ENCODE measurements at regions not wholly inside any gene's neighbourhood (a gene's known extent, or its start where the extent isn't known, plus 50 kb on each side); places are given as distances from the start of the nearest gene placed in this dataset.

DNA sequence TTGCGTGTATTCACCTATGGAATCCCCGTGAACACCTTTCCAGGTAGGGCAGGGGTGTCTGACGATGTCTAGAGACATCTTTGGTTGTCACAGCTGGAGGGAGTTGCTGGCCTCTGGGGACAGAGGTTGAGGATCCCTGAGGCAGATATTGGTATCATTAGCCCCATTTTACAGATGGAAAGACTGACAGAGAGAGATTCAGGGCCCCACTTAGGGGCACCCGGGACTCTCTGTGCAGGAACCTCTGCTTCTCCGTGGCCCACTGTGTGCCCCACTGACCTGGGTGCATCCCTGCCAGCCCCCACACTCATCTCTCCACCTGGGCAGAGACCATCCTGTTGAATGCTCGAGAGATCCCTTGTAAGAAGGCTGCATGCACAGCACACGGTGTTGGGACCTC lies 111.2 kb downstream of the EDN3 start:
- no peak for DNase-seq (ENCODE audit: low read depth)
- Histone ChIP-seq H3K36me3 (ENCODE audit: control insufficient read depth, insufficient read depth, low read length) (no peaks in the 10 kb centered on the region), H3K4me3 (ENCODE audit: low read depth, low read length) (no peak overlapping the region), H3K27me3 (ENCODE audit: control insufficient read depth, insufficient read depth, low read length) (no peaks in the 10 kb centered on the region)
- no peak for TF ChIP-seq CTCF (IDR thresholded peaks at IDR 0.05; ENCODE audit: insufficient read depth, low read length, severe bottlenecking)
- FAIRE-seq = no peak

DNA sequence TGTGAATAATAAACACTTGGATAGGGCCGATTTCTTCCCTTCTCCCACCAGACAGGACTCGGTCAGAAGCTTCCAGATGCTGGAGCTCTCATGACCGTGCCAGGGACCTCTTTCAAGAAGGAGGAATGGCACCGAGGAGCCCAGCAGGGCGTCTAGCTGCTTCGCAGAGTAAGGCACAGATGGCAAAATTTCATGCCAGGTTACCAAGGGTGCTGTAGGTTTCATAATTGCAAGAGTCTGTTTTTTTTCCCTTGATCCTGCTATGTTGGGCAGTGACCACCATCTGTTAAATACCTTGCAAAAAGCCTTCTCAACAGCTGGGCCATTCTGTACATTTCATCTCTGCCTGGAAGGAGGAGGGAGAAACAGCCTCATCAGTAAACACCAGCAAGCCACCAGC lies 111.8 kb downstream of the EDN3 start:
- H3K4me3 ChIP-seq (ENCODE audit: low read depth, low read length) = no peak overlapping the region
- no peak for TF ChIP-seq CTCF (IDR thresholded peaks at IDR 0.05; ENCODE audit: insufficient read depth, low read length, severe bottlenecking)
- FAIRE-seq (no peak), DNase-seq (ENCODE audit: low read depth) (no peak)
- H3K36me3 ChIP-seq (ENCODE audit: control insufficient read depth, insufficient read depth, low read length) = no peaks in the 10 kb centered on the region
- no peaks in the 10 kb centered on the region for H3K27me3 ChIP-seq (ENCODE audit: control insufficient read depth, insufficient read depth, low read length)

- FAIRE-seq (no peak), DNase-seq (ENCODE audit: low read depth) (no peak)
- Histone ChIP-seq H3K27me3 (ENCODE audit: control insufficient read depth, insufficient read depth, low read length) (no peaks in the 10 kb centered on the region), H3K36me3 (ENCODE audit: control insufficient read depth, insufficient read depth, low read length) (no peaks in the 10 kb centered on the region), H3K4me3 (ENCODE audit: low read depth, low read length) (no peak overlapping the region)
- no peak for TF ChIP-seq CTCF (IDR thresholded peaks at IDR 0.05; ENCODE audit: insufficient read depth, low read length, severe bottlenecking)
Measured at GRCh38 chr20:59412875-59413284, 112.5 kb downstream of the EDN3 start.

DNA sequence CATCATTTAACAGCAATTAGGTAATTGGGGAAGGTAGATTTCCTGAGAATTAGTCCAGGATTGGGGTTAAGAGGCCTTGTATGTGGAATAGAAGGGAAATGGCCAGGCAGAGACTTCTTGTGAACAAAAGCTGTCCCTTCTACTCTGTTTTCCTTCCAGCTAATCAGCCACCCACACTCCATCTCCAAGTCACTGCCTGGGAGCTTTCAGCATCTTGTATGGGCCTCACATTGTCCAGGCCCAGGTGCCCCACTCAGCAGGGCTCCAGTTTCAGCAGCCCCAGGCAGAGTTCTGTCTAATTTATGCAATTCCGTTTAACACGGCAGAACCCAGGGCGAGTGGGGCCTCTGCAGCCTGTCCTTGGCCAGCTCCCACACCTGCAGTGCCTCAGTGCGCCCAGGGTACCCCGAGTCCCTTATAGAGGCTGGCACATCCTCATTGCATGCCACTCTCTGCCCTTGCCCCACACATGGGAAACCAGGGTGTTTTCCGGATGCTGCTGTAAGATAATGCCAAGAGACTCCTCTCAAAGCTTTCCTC lies 113.0 kb downstream of the EDN3 start:
- Histone ChIP-seq H3K36me3 (ENCODE audit: control insufficient read depth, insufficient read depth, low read length) (no peaks in the 10 kb centered on the region), H3K27me3 (ENCODE audit: control insufficient read depth, insufficient read depth, low read length) (no peaks in the 10 kb centered on the region), H3K4me3 (ENCODE audit: low read depth, low read length) (no peak overlapping the region)
- DNase-seq (ENCODE audit: low read depth) (no peak), FAIRE-seq (no peak)
- no peak for TF ChIP-seq CTCF (IDR thresholded peaks at IDR 0.05; ENCODE audit: insufficient read depth, low read length, severe bottlenecking)

DNA sequence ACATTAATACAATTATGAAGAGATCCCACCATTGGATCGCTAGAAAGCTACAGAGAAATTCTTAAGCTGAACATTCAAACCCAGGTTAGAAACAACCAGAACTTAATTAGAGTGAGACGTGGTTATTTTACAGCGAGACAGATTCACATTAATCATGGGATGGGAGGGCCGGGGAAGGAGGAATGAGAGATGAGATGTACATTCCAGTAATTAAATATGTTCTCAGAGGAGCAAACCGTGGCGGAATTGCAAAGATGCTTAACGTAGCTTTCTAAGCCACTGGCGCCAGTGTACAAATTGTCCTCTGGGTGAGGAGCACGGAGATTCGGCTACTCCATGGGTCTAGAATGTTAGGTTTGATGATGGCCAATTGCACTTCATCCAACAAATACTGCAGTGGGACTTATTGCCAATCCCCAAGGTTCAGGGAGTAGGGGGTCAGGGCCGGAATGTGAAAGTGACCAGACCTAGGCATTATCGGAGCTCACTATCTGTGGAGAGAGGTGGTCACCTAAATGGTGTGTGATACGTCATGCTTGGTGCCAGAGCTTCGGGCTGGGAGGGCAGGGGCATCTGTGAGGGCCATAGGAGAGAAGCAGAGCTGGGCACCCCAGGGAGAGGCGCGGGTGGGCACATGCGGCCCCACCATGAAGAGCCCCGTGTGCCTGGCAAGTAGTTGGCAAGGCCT lies 114.7 kb downstream of the EDN3 start:
- Histone ChIP-seq H3K36me3 (ENCODE audit: control insufficient read depth, insufficient read depth, low read length) (no peaks in the 10 kb centered on the region), H3K27me3 (ENCODE audit: control insufficient read depth, insufficient read depth, low read length) (no peaks in the 10 kb centered on the region), H3K4me3 (ENCODE audit: low read depth, low read length) (no peak overlapping the region)
- DNase-seq (ENCODE audit: low read depth) = no peak
- FAIRE-seq = no peak
- no peak for TF ChIP-seq CTCF (IDR thresholded peaks at IDR 0.05; ENCODE audit: insufficient read depth, low read length, severe bottlenecking)

DNA sequence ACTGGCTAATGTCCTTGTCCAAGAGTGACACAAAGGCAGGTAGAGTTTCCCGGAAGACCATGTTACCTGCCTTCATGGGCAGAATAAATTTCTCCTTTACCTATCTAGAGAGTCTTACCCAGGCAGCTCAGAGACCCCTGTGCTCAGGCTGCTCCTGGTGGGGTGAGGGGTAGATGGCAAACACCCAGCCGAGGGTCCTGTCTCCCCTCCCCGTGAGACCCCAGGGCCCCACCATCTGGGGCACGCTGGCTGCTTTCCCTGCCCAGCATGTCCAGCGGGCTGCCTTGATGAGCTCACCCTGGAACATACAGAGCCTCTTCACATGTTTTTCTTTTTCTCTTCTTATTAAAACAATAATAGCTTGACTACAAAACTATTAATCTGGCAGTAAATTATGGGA lies 116.5 kb downstream of the EDN3 start:
- DNase-seq (ENCODE audit: low read depth) (no peak), FAIRE-seq (no peak)
- Histone ChIP-seq H3K27me3 (ENCODE audit: control insufficient read depth, insufficient read depth, low read length) (no peaks in the 10 kb centered on the region), H3K4me3 (ENCODE audit: low read depth, low read length) (no peak overlapping the region), H3K36me3 (ENCODE audit: control insufficient read depth, insufficient read depth, low read length) (no peaks in the 10 kb centered on the region)
- no peak for TF ChIP-seq CTCF (IDR thresholded peaks at IDR 0.05; ENCODE audit: insufficient read depth, low read length, severe bottlenecking)
